ENCODE measurements at regions not wholly inside any gene's neighbourhood (a gene's known extent, or its start where the extent isn't known, plus 50 kb on each side); places are given as distances from the start of the nearest gene placed in this dataset.

GRCh38 chr4:156252358-156252921 lies 298.8 kb upstream of the CTSO start:
- H3K9me3 Mint-ChIP-seq = no peaks in the 10 kb centered on the region
- no peaks in the 10 kb centered on the region for H3K27me3 Mint-ChIP-seq
- no peak for DNase-seq
- no peak overlapping the region for H3K27ac Mint-ChIP-seq
- H3K4me1 Mint-ChIP-seq = no peaks in the 10 kb centered on the region
- ChIA-PET CTCF (no interaction called here), POLR2A (no interaction called here)
- no peak overlapping the region for H3K4me3 Mint-ChIP-seq
- no peaks in the 10 kb centered on the region for H3K36me3 Mint-ChIP-seq (ENCODE audit: low read depth)

GRCh38 chr4:156251373-156252065 lies 297.9 kb upstream of the CTSO start:
- H3K9me3 Mint-ChIP-seq = no peaks in the 10 kb centered on the region
- DNase-seq = no peak
- ChIA-PET CTCF (no interaction called here), POLR2A (no interaction called here)
- H3K36me3 Mint-ChIP-seq (ENCODE audit: low read depth) = no peaks in the 10 kb centered on the region
- H3K4me1 Mint-ChIP-seq = no peaks in the 10 kb centered on the region
- no peak overlapping the region for H3K4me3 Mint-ChIP-seq
- H3K27me3 Mint-ChIP-seq = no peaks in the 10 kb centered on the region
- H3K27ac Mint-ChIP-seq = no peak overlapping the region

DNA sequence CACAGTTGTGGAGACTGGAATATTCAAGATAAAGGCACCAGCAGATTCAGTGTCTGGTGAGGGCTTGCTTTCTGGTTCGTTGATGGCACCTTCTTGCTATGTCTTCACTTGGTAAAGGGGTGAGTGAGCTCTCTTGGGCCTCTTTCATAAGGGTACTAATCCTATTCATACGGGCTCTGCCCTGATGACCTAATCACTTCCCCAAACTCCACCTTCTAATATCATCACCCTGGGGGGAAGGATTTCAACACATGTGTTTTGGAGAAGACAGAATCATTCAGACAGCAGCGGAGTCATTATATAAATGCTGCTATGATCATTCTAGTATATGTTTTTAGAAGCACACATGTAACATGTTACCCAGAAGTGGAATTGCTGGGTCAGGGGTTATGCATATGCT lies 295.3 kb upstream of the CTSO start:
- no peaks in the 10 kb centered on the region for H3K27me3 Mint-ChIP-seq

GRCh38 chr4:156247470-156247869 lies 293.8 kb upstream of the CTSO start:
- no peaks in the 10 kb centered on the region for H3K9me3 Mint-ChIP-seq
- ChIA-PET CTCF (no interaction called here), POLR2A (no interaction called here)
- H3K27me3 Mint-ChIP-seq = no peaks in the 10 kb centered on the region
- H3K36me3 Mint-ChIP-seq (ENCODE audit: low read depth) = no peaks in the 10 kb centered on the region
- no peak overlapping the region for H3K27ac Mint-ChIP-seq
- no peak overlapping the region for H3K4me3 Mint-ChIP-seq
- no peak for DNase-seq
- no peaks in the 10 kb centered on the region for H3K4me1 Mint-ChIP-seq

More for the DNA sequence above, 295.3 kb upstream of the CTSO start:
- no peak overlapping the region for H3K27ac Mint-ChIP-seq
- H3K9me3 Mint-ChIP-seq = no peaks in the 10 kb centered on the region
- no peaks in the 10 kb centered on the region for H3K4me1 Mint-ChIP-seq
- no peak overlapping the region for H3K4me3 Mint-ChIP-seq
- H3K36me3 Mint-ChIP-seq (ENCODE audit: low read depth) = no peaks in the 10 kb centered on the region
- ChIA-PET POLR2A (no interaction called here), CTCF (no interaction called here)
- DNase-seq = no peak

DNA sequence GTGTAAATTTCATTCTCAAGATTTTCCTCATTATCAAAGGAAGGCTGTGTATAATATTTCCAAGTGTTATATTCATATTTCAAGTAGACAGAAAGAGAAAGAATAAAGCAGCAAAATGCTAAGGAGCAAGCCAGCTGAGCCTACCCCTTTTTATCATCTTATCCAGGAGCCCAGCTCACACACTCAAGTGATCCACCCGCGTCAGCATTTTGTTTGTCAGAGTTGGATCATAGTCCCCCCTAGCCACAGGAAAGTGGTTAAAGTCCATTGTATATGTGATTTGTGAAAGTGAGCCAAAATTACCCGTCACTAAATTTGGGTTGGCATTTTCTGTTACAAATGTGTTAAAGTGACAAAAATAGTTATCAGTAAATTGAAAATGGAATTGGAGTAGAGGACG lies 289.3 kb upstream of the CTSO start:
- ChIA-PET CTCF (no interaction called here), POLR2A (no interaction called here)
- H3K36me3 Mint-ChIP-seq (ENCODE audit: low read depth) = no peaks in the 10 kb centered on the region
- H3K4me1 Mint-ChIP-seq = no peaks in the 10 kb centered on the region
- no peak for DNase-seq
- no peaks in the 10 kb centered on the region for H3K9me3 Mint-ChIP-seq
- no peak overlapping the region for H3K27ac Mint-ChIP-seq
- no peaks in the 10 kb centered on the region for H3K27me3 Mint-ChIP-seq
- H3K4me3 Mint-ChIP-seq = no peak overlapping the region

GRCh38 chr4:156242390-156242789 lies 288.7 kb upstream of the CTSO start:
- DNase-seq = no peak
- Mint-ChIP-seq H3K9me3 (no peaks in the 10 kb centered on the region), H3K4me1 (no peaks in the 10 kb centered on the region), H3K4me3 (no peak overlapping the region), H3K36me3 (ENCODE audit: low read depth) (no peaks in the 10 kb centered on the region), H3K27me3 (no peaks in the 10 kb centered on the region), H3K27ac (no peak overlapping the region)
- POLR2A ChIA-PET = no interaction called here
- CTCF ChIA-PET = no interaction called here

- Mint-ChIP-seq H3K27me3 (no peaks in the 10 kb centered on the region), H3K4me3 (no peak overlapping the region), H3K36me3 (ENCODE audit: low read depth) (no peaks in the 10 kb centered on the region), H3K27ac (no peak overlapping the region), H3K9me3 (no peaks in the 10 kb centered on the region), H3K4me1 (no peaks in the 10 kb centered on the region)
- ChIA-PET POLR2A (no interaction called here), CTCF (no interaction called here)
- no peak for DNase-seq
These were observed 288.2 kb upstream of the CTSO start for GRCh38 chr4:156241896-156242295.

- CTCF ChIA-PET = no interaction called here
- Mint-ChIP-seq H3K27me3 (no peaks in the 10 kb centered on the region), H3K27ac (no peak overlapping the region), H3K4me3 (no peak overlapping the region), H3K4me1 (no peaks in the 10 kb centered on the region), H3K36me3 (ENCODE audit: low read depth) (no peaks in the 10 kb centered on the region), H3K9me3 (no peaks in the 10 kb centered on the region)
- POLR2A ChIA-PET = no interaction called here
- no peak for DNase-seq
These were observed 284.5 kb upstream of the CTSO start for GRCh38 chr4:156238171-156238570.

DNA sequence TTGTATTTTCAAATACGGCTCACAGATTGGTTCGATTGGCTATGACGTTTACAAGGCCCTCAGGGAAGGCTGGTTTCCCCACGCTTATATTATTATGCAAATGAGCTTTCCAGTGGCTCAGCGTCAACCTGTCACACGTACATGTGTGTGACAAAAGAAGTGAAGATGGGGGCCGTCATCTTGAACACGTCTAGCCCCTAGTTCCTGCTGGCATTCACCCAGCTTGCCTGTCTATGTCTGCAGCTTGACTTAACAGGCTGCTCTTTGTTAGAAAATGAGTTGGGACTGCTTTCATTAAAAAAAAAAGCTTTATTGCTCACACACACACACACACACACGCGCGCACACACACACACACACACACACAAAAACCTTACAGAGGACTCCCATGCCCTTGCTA lies 283.6 kb upstream of the CTSO start:
- no peaks in the 10 kb centered on the region for H3K36me3 Mint-ChIP-seq (ENCODE audit: low read depth)

DNA sequence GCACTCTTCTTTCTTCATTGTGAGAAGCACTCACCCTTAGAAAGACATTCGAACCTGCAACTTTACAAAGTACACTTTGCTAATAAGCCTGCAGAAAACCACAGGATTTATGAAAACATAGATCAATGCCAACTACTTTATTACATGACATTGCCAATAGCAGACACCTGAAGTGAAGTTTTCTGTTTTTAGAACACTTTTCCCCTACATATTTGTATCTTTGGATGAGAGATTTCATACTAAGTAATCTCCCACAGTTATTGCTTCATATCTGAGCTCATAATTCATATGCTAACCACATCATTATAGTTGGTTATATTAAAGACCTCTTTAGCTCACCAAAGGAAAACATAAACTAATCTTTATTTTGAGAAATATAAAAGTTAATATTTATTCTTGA lies 276.5 kb upstream of the CTSO start:
- H3K4me3 Mint-ChIP-seq = no peak overlapping the region
- no peak for DNase-seq
- no peaks in the 10 kb centered on the region for H3K9me3 Mint-ChIP-seq
- H3K36me3 Mint-ChIP-seq (ENCODE audit: low read depth) = no peaks in the 10 kb centered on the region
- ChIA-PET CTCF (no interaction called here), POLR2A (no interaction called here)
- no peak overlapping the region for H3K27ac Mint-ChIP-seq
- H3K27me3 Mint-ChIP-seq = no peaks in the 10 kb centered on the region
- no peaks in the 10 kb centered on the region for H3K4me1 Mint-ChIP-seq

More for the DNA sequence above, 283.6 kb upstream of the CTSO start:
- ChIA-PET POLR2A (no interaction called here), CTCF (no interaction called here)
- Mint-ChIP-seq H3K4me1 (no peaks in the 10 kb centered on the region), H3K4me3 (no peak overlapping the region), H3K9me3 (no peaks in the 10 kb centered on the region), H3K27me3 (no peaks in the 10 kb centered on the region), H3K27ac (no peak overlapping the region)
- DNase-seq = no peak

DNA sequence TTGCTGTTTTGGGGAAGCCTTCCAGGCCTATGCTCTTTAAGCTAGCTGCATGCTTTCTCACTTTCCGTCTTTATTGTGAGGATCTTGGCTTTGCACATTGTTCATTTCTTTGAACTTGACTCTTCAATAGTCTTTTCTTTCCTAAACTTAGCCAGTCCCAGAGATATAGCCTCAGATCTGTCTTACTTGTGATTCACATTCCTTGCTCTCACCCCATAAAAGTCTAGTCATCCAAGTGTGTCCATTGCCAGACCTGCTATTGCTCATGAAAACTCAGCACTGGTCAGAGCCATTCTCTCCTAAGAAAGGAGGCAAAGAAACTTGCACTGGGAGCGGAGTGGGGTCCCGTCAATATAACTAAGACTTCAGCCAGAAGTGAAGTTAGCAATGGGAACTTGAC lies 275.0 kb upstream of the CTSO start:
- ChIA-PET POLR2A (no interaction called here), CTCF (no interaction called here)
- no peaks in the 10 kb centered on the region for H3K9me3 Mint-ChIP-seq
- no peak for DNase-seq
- no peaks in the 10 kb centered on the region for H3K4me1 Mint-ChIP-seq
- no peak overlapping the region for H3K4me3 Mint-ChIP-seq
- no peaks in the 10 kb centered on the region for H3K36me3 Mint-ChIP-seq (ENCODE audit: low read depth)
- no peak overlapping the region for H3K27ac Mint-ChIP-seq
- H3K27me3 Mint-ChIP-seq = no peaks in the 10 kb centered on the region

GRCh38 chr4:156227321-156227720 lies 273.7 kb upstream of the CTSO start:
- Mint-ChIP-seq H3K4me3 (no peak overlapping the region), H3K9me3 (no peaks in the 10 kb centered on the region), H3K36me3 (ENCODE audit: low read depth) (no peaks in the 10 kb centered on the region), H3K27ac (no peak overlapping the region), H3K27me3 (no peaks in the 10 kb centered on the region), H3K4me1 (no peaks in the 10 kb centered on the region)
- DNase-seq = no peak
- ChIA-PET CTCF (no interaction called here), POLR2A (no interaction called here)

GRCh38 chr4:156223985-156224384 lies 270.3 kb upstream of the CTSO start:
- CTCF ChIA-PET = no interaction called here
- Mint-ChIP-seq H3K27ac (no peak overlapping the region), H3K27me3 (no peaks in the 10 kb centered on the region), H3K4me3 (no peak overlapping the region), H3K4me1 (no peaks in the 10 kb centered on the region), H3K36me3 (ENCODE audit: low read depth) (no peaks in the 10 kb centered on the region), H3K9me3 (no peaks in the 10 kb centered on the region)
- no peak for DNase-seq
- POLR2A ChIA-PET = no interaction called here

- H3K4me1 Mint-ChIP-seq = no peaks in the 10 kb centered on the region
- H3K9me3 Mint-ChIP-seq = no peaks in the 10 kb centered on the region
- no peak overlapping the region for H3K27ac Mint-ChIP-seq
- no peaks in the 10 kb centered on the region for H3K27me3 Mint-ChIP-seq
- CTCF ChIA-PET = no interaction called here
- DNase-seq = no peak
- no peak overlapping the region for H3K4me3 Mint-ChIP-seq
- no peaks in the 10 kb centered on the region for H3K36me3 Mint-ChIP-seq (ENCODE audit: low read depth)
- POLR2A ChIA-PET = no interaction called here
These were observed 263.6 kb upstream of the CTSO start for GRCh38 chr4:156217236-156217635.

Data from activated CD4-positive, alpha-beta T cell treated with anti-CD3 and anti-CD28 coated beads, Interleukin-2, amount 10 ng/mL, durations not matched to agents 7 days and 5 days (primary cell).